OCI-LY1 (cell line): ENCODE measurements at regions not wholly inside any gene's neighbourhood (a gene's known extent, or its start where the extent isn't known, plus 50 kb on each side); places are given as distances from the start of the nearest gene placed in this dataset.

ENCODE experiments used
- H2AFZ ChIP-seq: fragments of 200-600 bp; sonication (generic), shearing (Covaris generic); 2 replicates; pipeline ENCODE4 v1.6.0; 2014; ENCODE audit warnings: antibody characterized with exemption, mild to moderate bottlenecking, low read length
- H3F3A ChIP-seq: fragments of 200-600 bp; sonication (generic), shearing (Covaris generic); 2 replicates; pipeline ENCODE4 v1.6.0; 2014; ENCODE audit warnings: mild to moderate bottlenecking, antibody characterized with exemption, low read length, moderate library complexity; ENCODE audit not compliant: insufficient read depth
- H3K27ac ChIP-seq: fragments of 200-600 bp; sonication (generic); 2 replicates; pipeline ENCODE4 v1.5.1; 2014; ENCODE audit warnings: low read length, mixed run types, mild to moderate bottlenecking, low read depth; ENCODE audit not compliant: poor library complexity, severe bottlenecking
- H3K27me3 ChIP-seq: fragments of 200-600 bp; sonication (generic); 2 replicates; pipeline ENCODE4 v1.6.0; 2014; ENCODE audit warnings: antibody characterized with exemption, mild to moderate bottlenecking, low read length, moderate library complexity; ENCODE audit not compliant: insufficient read depth
- H3K36me3 ChIP-seq: fragments of 200-600 bp; sonication (generic); 2 replicates; pipeline ENCODE4 v1.6.1; 2014; ENCODE audit warnings: mild to moderate bottlenecking, antibody characterized with exemption, low read length, moderate library complexity, mixed read lengths; ENCODE audit not compliant: insufficient read depth
- H3K4me1 ChIP-seq: fragments of 200-600 bp; sonication (generic); 2 replicates; pipeline ENCODE4 v1.5.1; 2014; ENCODE audit warnings: mild to moderate bottlenecking, low read length, moderate library complexity; ENCODE audit not compliant: insufficient read depth, severe bottlenecking
- H3K4me2 ChIP-seq: fragments of 200-600 bp; sonication (generic), shearing (Covaris generic); 2 replicates; pipeline ENCODE4 v1.6.1; 2014; ENCODE audit warnings: low read length
- H3K4me3 ChIP-seq: fragments of 200-600 bp; sonication (generic); 2 replicates; pipeline ENCODE4 v1.5.1; 2014; ENCODE audit warnings: low read length, low read depth, mild to moderate bottlenecking, mixed read lengths; ENCODE audit not compliant: poor library complexity, severe bottlenecking
- H3K79me2 ChIP-seq: fragments of 200-600 bp; shearing (Covaris generic); 2 replicates; pipeline ENCODE4 v1.6.1; 2016; ENCODE audit warnings: mixed run types, low read length, mixed read lengths; ENCODE audit not compliant: insufficient read depth
- H3K9ac ChIP-seq: fragments of 200-600 bp; sonication (generic), shearing (Covaris generic); 2 replicates; pipeline ENCODE4 v1.6.1; 2014; ENCODE audit warnings: mild to moderate bottlenecking, low read length, mixed read lengths
- H3K9me2 ChIP-seq: fragments of 200-600 bp; sonication (generic), shearing (Covaris generic); 2 replicates; pipeline ENCODE4 v1.6.1; 2014; ENCODE audit warnings: low read depth, mild to moderate bottlenecking, low read length, mixed read lengths
- H3K9me3 ChIP-seq: fragments of 200-600 bp; shearing (Covaris generic); 2 replicates; pipeline ENCODE4 v1.6.1; 2014; ENCODE audit warnings: low read length, mixed read lengths
- H4K20me1 ChIP-seq: fragments of 200-600 bp; sonication (generic), shearing (Covaris generic); 2 replicates; pipeline ENCODE4 v1.6.0; 2016; ENCODE audit warnings: mild to moderate bottlenecking, low read length; ENCODE audit not compliant: insufficient read depth
- EZH2 ChIP-seq: fragments of 200-600 bp; sonication (generic), shearing (Covaris generic); IDR thresholded peaks from 2 replicates; pipeline ENCODE4 v1.8.0; 2017; ENCODE audit warnings: borderline replicate concordance, mixed run types, mild to moderate bottlenecking, antibody characterized with exemption, low read length, moderate library complexity, mixed read lengths
- TF ChIP-seq, protein P1 (sequence below): fragments of 200-600 bp; sonication (generic), shearing (Covaris generic); IDR thresholded peaks from 2 replicates; pipeline ENCODE4 v1.5.1; 2017; ENCODE audit warnings: mild to moderate bottlenecking, antibody characterized with exemption, low read length, moderate library complexity, mixed read lengths

DNA sequence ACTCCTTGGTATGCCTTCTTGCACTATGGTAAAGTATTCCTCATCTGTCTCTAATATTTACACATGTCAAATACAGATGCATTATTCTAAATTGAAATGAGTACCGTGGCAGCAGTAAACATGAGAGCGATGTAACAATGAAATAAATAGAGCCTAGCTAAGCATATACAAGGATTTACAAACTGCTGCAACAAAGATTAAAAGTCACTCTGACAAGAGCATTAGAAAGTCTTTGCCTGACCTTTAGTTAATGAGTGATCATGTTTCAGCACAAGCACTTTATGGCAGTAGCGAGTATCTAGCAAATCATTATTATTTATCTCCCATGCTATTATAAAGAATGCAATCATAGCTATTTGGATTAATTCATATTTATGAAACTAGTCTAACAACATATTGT, 547.0 kb upstream of the NDST4 start:
- H3F3A ChIP-seq = no peaks in the 10 kb centered on the region
- H4K20me1 ChIP-seq = no peaks in the 10 kb centered on the region
- no peak overlapping the region for H3K4me2 ChIP-seq
- H3K9me3 ChIP-seq = no peaks in the 10 kb centered on the region
- no peaks in the 10 kb centered on the region for H3K4me1 ChIP-seq
- H3K27me3 ChIP-seq = no peaks in the 10 kb centered on the region
- H3K9me2 ChIP-seq = no peaks in the 10 kb centered on the region
- TF ChIP-seq EZH2 = no peak
- TF ChIP-seq, protein P1, sequence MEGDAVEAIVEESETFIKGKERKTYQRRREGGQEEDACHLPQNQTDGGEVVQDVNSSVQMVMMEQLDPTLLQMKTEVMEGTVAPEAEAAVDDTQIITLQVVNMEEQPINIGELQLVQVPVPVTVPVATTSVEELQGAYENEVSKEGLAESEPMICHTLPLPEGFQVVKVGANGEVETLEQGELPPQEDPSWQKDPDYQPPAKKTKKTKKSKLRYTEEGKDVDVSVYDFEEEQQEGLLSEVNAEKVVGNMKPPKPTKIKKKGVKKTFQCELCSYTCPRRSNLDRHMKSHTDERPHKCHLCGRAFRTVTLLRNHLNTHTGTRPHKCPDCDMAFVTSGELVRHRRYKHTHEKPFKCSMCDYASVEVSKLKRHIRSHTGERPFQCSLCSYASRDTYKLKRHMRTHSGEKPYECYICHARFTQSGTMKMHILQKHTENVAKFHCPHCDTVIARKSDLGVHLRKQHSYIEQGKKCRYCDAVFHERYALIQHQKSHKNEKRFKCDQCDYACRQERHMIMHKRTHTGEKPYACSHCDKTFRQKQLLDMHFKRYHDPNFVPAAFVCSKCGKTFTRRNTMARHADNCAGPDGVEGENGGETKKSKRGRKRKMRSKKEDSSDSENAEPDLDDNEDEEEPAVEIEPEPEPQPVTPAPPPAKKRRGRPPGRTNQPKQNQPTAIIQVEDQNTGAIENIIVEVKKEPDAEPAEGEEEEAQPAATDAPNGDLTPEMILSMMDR = no peak
- no peak overlapping the region for H3K4me3 ChIP-seq
- no peaks in the 10 kb centered on the region for H3K79me2 ChIP-seq
- no peak overlapping the region for H2AFZ ChIP-seq
- no peak overlapping the region for H3K9ac ChIP-seq
- H3K27ac ChIP-seq = no peak overlapping the region
- no peaks in the 10 kb centered on the region for H3K36me3 ChIP-seq

DNA sequence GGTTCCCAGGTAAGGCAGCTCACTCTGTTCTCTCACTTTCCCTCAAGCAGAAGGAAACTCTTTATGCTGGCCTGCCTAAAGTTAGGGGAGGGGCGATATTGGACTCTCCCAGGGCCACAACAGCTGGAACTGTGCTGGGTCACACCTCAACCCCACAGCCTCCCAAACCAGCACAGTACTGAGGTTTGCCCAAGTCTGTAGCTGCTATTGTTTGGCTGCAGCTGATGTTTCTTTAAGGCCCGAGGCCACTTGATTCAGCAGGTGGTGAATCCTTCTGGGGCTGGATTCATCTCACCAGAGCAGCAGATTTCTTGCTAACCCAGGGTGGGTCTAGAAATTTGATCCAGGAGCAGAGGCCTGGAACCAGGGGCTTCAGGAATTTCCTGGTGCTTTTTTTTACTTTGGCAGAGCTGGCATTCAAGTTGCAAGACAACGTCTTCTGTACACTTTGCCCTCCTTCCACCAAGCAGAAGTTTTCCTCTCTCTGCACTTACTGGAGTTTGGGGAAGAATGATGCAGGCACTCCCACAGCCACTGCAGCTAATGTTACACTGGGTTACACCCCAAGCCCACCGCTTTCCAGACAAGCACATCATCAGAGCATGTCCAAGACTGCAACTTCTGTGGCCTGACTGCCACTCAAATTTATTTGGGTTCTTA, 544.7 kb upstream of the NDST4 start:
- Histone ChIP-seq H3K4me3 (no peak overlapping the region), H3K4me2 (no peak overlapping the region), H3K9me2 (no peaks in the 10 kb centered on the region), H3K9me3 (no peaks in the 10 kb centered on the region), H3K27ac (no peak overlapping the region), H3K36me3 (no peaks in the 10 kb centered on the region), H3K9ac (no peak overlapping the region), H4K20me1 (no peaks in the 10 kb centered on the region), H3K79me2 (no peaks in the 10 kb centered on the region), H3K27me3 (no peaks in the 10 kb centered on the region), H2AFZ (no peak overlapping the region), H3K4me1 (no peaks in the 10 kb centered on the region), H3F3A (no peaks in the 10 kb centered on the region)
- no peak for TF ChIP-seq EZH2
- TF ChIP-seq, protein P1 = no peak

DNA sequence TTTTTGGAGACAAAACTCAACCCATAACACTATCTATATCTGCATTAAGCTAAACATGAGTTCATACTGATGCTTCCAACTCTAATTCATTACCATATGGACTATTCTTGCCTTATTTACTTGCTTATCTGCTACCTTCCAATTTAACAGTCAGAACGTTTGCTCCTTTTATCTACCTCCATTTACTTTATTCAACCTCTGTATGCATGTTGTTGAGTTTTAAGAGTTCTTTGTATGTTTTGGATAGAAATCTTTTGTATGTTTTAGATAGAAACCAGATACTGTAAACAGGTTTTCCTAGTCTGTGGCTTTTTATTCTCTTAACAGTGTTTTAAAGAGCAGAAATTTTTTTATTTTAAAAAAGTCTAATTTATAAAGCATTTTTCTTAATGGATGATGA, 542.2 kb upstream of the NDST4 start:
- Histone ChIP-seq H3K9me3 (no peaks in the 10 kb centered on the region), H3F3A (no peaks in the 10 kb centered on the region), H3K79me2 (no peaks in the 10 kb centered on the region), H3K4me2 (no peak overlapping the region), H3K9me2 (no peaks in the 10 kb centered on the region), H2AFZ (no peak overlapping the region), H3K4me3 (no peak overlapping the region), H3K36me3 (no peaks in the 10 kb centered on the region), H3K27ac (no peak overlapping the region), H3K4me1 (no peaks in the 10 kb centered on the region), H3K9ac (no peak overlapping the region), H4K20me1 (no peaks in the 10 kb centered on the region), H3K27me3 (no peaks in the 10 kb centered on the region)
- TF ChIP-seq EZH2 = no peak
- TF ChIP-seq, protein P1 = no peak
